GM21529 (cell line): ENCODE measurements at regions not wholly inside any gene's neighbourhood (a gene's known extent, or its start where the extent isn't known, plus 50 kb on each side); places are given as distances from the start of the nearest gene placed in this dataset.
"Not testable (repeated sequence)": the region's sequence is repeated elsewhere in the genome, so short reads cannot be mapped to it uniquely, and the experiment has no call there.

Experiments used
- ATAC-seq: cut with Tn5 transposase; IDR thresholded peaks from one replicate; pipeline ENCODE4 v1.9.1; 2021; ENCODE audit not compliant: unreplicated experiment

DNA sequence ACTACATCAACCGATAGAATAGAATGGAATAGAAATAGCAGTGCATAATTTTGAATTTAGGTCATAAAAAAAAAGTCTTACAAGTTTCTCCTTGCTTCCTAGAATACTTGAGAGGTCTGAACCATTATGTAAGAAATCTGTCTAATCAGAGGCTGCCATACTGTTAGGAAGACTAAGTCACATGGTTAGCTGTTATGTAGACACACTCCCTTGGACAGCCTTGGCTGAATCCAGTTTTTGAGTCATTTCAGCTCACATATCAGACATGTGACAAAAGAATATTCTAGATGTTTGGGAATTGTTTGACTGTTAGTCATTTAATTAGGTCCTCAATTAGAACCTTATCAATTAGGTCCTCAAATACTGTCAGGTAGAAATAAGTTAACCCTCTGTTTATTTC lies 1601.4 kb downstream of the GRIK2 start:
- ATAC-seq, result no peak

DNA sequence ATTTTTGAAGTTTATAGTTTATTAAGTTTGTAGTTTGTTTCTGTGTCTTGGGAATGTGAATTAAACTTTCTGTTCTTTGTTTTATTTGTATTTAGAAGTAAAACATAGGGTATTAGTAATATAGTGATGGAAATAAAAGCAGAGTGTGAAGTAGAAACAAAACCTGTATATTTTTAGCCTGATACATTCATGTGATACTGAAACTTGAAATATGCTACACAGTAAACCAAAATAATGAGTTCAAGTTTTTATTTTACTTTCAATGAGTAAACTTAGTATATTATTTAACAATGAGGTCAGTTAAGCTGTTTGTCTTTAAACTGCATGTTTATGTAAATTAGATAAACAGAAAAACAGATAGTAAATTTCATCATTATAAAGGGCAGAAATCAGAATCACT lies 1592.6 kb downstream of the GRIK2 start:
- no peak for ATAC-seq

DNA sequence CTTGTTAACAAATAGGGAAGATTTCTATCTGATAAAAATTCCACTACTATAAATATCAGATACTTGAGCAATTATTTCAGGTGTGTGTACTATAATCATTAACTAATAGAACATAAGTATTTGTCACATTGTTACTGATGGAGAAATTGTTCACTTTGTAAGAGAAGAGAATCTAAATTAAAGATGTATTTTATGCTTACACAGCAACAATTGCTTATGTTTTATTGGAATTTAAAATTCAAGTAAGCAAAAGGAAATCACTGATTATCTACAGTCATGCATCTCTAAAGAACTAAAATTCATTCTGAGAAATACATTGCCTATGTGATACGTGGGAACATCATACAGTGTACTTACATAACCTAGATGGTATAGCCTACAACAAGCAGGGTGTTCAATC lies 1590.8 kb downstream of the GRIK2 start:
- ATAC-seq, result no peak

DNA sequence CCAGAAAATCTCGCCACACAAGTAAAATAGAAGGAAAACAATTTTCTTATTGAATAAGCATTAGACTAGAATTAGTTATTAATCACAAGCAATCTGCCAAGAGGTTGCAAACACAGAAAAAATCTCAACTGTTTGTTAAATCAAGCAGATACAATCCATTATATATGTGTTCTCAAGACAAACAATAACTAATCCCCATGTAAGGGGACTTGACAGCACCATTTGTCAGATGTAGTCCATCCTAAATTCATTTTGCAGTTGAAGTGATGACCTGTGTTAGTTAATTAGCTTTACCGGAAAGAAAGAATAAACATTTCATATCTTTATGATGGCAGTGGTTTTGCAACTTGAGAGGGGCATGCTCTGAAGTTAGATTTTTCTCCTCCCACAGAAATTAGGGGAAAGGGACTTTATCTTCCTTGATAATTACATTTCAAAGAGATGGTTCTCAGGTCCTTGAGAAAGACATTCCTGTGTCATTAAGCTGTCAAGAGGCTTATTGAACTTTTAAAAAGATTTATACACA lies 1588.0 kb downstream of the GRIK2 start:
- ATAC-seq, result no peak

DNA sequence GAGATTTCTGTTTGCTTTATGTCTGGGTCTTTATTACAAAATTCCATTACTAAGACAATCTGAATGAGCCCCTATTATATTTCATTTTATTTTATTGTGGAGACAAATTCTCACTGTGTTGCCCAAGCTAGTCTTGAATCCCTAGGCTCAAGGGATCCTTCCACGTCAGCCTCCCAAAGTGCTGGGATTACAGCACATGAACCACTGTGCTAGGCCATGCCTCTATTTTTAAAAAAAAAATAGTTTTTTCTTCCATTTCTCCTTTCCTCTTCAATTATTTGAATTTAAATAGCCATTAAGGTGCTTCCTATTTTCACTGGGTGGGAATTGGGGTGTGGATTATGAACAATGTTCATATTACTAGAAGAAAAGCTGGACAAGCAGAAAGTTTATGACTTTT lies 1587.4 kb downstream of the GRIK2 start:
- no peak for ATAC-seq

DNA sequence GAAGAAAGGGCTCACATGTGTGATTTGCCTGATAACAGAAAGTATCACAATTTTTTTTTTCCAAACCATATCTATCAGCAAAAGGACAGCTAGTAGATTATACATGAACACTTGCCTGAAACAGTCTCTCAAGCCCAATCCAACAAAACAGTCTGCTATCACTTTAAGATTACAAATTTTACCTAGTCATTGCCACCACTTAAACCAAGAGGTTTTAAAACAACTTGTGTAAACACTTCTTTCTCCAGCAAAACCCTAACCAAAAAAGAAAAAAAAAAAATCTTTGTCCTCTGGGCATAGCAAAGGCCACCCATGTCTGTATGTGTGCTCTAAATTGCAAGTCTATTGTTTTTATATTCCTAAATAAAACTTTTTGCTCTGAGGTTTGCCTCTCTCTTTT lies 1568.4 kb downstream of the GRIK2 start:
- ATAC-seq, result no peak

DNA sequence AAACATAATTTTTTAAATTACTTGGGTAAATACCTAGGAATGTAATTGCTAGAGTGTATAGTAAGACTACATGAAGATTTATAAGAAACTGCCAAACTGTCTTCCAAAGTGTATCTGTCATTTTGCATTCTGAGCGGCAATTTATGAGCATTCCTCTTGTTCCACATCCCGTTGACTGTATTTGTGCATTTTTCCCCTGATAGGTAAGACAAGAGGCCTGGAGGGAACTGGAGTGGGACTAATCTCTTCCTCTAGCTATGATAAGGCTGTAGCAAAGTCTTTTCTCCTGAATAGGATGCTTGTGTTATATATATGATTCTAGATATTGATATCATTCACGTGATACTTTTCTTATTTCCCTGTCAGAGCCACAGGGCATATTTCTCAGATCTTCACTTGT lies 1557.5 kb downstream of the GRIK2 start:
- ATAC-seq, result no peak

DNA sequence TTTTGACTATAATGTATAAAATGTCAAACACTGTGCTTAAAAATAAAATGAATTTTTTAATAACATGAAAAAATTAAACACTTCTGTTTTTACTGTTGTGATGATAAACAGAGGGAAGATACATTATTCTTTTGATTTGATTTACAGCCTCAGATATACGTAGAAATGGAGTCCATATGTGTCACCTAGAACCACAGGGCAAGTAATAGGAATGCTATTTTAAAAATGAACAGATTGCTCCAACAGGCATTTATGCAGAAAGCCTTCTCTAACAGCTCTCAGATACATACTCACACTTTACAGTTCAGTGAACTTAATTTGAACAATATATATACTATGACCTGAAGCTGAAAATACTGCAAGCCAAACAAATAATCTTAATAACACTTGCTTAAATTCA lies 1551.0 kb downstream of the GRIK2 start:
- ATAC-seq, result no peak

DNA sequence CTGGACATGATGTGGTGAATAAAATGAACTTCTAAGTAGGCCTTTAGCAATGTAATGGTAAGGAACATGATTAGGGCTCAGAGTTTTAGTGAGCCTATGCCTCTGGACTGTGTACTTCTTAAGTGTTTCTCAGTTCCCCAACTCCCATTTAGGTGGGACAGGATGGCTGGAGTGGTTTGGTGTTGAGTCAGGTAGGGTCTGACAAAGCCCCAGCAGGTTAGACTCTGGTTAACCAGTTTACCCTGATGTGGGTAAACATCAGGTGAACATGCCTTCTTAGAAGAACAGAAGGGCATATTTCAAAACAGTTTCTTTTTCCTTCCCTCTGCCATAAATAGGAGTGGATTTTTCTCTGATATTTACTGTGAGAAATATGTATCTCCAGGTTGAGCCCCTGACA lies 1548.7 kb downstream of the GRIK2 start:
- ATAC-seq, result no peak

DNA sequence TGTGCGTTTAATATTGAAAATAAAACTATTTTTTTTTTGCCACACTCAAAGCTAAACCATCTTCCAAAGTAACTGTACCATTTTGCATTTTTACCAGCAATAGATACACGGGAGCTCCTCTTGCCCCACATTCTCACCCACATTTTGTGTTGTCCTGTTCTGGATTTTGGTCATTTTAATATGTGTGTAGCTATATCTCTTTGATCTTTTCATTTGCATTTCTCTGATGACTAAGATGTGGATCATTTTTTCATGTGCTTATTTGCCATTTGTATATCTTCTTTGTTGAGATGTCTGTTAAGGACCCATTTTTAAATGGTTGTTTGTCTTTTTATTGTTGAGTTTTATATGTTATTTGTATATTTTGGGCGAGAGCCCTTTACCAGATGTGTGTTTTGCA lies 1543.5 kb downstream of the GRIK2 start:
- no peak for ATAC-seq

DNA sequence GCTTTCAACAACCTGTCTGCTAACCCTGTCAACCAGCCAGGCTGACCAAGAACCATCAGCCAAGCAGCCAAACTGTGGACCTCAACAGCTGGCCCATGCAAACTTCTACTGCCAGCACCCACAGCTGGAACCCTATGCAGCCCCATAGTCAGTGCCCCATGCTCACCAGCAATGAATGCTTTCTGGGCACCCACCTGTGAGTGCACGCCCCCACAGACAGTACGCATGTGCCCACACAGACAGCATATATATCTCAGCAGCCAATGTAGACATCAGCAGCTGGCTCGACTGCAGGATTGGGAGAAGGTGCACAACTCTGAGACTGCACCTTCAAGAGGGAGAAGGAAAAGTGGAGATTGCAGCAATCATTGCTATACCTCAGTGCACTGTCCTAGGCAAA lies 1534.6 kb downstream of the GRIK2 start:
- no peak for ATAC-seq

DNA sequence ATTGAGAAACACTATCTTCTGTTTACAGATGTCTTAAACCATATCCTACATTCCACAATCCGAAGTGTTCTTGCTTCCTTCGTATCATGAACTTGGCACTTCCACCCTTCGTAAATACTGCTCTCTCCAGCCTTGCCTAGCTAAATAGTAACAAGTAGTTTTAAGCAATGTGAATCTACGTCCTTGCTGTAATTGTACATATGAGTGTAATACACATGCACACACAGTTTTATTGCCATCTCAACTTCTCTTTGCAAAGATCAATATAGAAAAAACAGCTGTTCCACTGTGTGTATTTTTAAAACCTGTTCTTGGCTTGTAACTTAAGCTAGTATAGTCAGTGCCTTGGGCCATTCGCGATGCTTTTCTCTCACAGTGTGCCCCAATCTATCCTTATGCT lies 1524.7 kb downstream of the GRIK2 start:
- no peak for ATAC-seq

DNA sequence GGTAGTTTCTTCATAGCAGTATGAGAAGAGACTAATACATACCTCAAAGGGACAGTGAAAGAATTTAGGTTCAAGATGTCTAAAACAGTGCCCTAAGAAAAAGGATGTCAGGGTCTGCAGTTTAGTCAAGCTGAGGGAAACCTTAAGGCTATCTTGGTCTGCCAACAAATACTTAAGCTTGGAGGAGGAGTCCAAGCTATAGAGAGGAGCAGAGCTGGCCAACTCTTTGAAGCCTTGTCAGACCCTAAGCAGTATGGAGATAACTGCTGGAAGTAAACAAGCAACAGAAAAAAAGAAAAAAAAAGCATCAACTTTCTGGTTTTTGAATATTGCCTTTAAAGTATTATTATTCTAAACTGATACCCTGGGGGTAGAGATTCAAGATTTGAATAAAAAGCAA lies 1518.1 kb downstream of the GRIK2 start:
- no peak for ATAC-seq

DNA sequence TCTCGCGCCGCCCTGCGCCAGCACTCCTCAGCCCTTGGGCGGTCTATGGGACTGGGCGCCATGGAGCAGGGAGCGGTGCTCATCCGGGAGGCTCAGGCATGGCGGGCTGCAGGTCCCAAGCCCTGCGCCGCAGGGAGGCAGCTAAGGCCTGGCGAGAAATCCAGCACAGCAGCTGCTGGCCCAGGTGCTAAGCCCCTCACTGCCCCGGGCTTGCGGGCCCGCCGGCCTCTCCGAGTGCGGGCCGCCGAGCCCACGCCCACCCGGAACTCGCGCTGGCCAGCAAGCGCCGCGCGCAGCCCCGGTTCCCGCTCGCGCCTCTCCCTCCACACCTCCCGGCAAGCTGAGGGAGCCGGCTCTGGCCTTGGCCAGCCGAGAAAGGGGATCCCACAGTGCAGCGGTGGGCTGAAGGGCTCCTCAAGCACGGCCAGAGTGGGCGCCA lies 1517.2 kb downstream of the GRIK2 start:
- not testable (repeated sequence) for ATAC-seq

DNA sequence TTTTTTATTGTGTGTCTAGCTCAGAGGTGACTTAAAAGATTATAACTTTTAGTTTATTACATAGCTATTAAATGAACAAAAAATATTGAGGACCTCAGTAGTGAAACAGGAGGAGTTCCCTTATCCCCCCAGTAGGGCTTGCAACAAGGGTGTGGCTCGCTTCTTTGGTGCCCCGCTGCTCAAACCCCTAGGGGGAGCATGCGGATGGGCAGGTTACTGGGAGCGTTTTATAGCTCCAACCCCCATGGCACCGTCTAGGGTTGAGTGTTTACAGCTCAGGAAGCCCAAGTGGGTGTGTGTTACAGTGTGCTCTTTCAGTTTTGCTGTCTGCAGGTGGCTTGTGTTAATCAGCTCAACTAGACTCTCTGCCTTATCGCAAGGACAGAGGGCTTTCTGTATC lies 1513.7 kb downstream of the GRIK2 start:
- ATAC-seq, result no peak

DNA sequence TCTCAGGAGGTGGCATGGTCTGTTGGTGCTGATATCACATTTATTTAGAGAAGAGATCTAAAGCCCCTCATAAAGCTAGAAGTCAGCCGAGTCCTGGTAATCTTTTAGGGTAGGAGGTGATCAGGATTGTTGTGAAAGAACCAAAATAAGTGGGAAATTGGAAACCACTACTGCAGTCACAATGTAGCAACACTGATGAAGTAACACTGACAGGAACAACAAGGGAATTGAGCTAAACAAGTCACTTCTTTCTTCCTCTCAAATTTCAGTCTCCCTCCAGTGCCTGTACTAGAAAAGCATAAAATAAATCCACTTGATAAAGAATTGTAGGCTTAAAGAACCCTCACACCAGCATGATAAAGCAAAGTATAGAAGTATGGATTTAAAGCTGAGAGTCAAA lies 1509.0 kb downstream of the GRIK2 start:
- no peak for ATAC-seq

DNA sequence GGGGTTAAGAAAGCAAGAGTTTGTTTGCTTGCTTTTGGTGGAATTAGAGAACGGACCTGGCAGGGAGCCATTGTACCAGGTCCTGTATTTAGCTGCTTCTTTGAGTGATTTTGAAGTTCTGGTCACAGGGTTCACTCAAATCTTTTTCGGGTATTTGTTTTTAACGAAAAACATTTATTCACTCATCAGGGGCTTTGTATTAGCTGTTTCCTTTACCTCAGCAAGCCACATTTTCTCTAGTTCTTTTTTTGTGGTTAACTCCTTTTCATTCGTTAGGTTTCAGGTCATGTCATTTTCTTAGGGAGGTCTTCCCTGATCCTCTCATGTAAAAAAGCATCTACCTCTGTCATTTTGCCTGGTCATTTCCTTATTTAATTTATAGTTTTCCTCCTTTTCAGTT lies 1502.2 kb downstream of the GRIK2 start:
- no peak for ATAC-seq

DNA sequence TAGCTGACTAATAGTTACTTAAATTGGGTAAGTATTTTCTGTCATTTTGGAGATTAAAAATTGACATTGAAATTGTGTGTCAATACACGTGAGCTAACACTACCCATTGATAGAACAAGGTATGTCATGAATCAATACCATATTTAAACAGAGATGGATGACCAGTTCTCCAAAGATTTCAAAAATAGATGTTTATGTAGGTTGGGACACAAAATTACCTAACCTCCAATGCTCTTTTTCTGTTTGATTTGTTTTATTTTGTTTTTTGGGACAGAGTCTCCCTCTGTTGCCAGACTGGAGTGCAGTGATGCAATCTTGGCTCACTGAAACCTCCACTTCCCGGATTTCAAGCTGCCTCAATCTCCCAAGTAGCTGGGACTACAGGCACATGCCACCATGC lies 1491.7 kb downstream of the GRIK2 start:
- no peak for ATAC-seq

DNA sequence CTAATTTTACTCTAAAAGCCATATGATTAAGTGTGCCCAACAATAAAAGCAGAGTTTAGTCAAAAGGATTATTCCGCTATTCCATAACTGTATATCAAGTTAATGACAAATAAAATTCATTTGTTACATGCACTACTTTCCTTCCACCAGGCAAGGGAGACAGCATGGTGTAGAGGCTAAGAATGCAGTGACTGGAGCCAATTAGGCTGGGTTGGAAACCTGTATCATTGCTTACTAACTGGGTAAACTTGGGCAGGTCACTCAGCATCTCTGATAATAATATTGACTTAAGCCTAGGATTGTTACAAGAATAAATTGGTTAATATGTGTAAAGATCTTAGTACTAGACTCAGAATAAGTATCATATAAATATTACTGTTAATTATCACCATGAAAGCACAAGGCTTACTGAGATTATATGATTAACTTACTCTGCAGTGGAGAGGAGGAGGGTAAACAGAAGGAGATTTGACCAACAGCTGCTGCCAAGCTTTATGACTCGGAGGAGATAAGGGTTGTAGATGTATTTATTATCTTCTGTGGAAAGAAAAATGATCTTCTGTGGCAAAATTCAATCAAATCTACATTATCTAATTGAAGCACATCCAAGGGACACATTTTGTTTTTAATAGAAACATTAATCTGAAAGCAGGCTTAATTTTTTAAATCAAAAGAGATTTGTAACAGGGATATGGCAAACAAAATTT lies 1459.9 kb downstream of the GRIK2 start:
- ATAC-seq, result no peak

DNA sequence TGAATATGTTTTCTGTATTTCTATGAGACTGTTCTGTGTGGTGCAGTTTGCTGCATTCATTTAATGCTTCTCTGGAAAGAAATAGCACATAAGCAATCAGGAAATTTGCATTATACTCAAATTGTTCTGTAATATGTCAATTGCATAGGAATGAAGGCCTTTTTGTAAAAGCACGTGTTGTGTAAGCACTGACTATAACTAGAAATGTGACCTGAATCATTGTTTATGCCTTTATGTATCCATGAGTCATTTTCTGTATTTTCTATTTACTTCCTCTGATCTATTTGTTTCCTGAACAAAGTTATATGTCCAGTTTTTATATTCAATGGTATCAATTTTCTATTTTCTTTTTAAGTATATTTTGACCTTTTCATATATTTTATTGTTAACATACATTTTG lies 1455.3 kb downstream of the GRIK2 start:
- no peak for ATAC-seq

DNA sequence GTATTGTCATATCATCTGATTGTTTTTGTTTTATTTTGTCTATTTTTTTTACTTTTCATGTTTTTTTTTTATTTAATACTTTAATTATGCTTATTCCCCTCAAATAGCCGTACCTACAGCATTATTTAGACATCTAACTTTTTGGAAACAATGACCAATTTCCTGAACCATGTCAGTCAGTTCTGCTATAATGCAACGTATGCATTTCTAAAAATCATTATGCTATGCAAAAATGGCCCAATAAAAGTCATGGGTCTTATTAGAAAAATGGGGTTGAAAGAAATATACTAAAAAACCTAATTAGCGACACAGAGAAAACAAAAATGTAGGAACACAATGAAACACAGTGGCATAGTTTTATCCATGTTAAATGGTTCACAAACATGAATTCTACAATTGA lies 1454.7 kb downstream of the GRIK2 start:
- ATAC-seq, result no peak

DNA sequence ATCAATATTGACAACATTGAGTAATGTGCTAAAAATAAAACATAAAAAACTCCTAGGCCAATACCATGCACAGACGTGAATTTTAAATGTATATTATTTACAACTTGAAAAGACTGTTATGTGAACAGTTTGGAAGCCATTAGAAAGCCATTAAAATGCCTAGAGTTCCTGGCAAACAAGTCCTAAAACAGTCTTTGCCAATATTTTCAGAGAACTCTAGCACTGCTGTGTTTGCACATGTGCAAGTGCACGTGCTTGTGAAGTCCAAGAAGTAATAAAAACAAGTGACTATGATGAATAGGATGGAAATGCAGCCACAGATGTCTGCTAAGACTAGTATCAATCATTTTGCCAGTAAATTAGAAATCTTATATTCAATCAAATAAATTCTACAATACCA lies 1447.6 kb downstream of the GRIK2 start:
- ATAC-seq, result no peak

DNA sequence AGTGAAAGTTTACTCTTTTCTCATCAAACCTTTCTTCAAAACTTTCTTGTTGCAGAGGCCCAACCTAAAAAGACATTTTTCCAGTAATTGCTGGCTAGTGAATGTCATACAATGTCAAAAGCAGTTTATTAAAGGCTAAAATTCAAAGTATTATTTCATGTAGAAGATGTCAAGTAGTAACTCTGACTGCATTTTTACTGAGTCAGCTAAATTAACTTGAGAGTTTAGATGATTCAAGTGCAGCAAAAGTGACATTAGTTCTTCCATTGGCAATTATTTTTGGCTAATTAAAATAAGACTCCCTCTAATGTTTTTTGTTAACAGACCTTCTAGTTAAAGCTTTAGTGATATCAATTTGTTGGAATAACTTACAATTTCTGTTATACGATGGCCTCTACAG lies 1438.5 kb downstream of the GRIK2 start:
- no peak for ATAC-seq
